ENCODE measurements at regions not wholly inside any gene's neighbourhood (a gene's known extent, or its start where the extent isn't known, plus 50 kb on each side); places are given as distances from the start of the nearest gene placed in this dataset.

- DNase-seq (ENCODE audit: low spot score) = no peak
Measured at GRCh38 chr2:16051841-16052564, 111.7 kb downstream of the MYCN start.

- no peak for DNase-seq (ENCODE audit: low spot score)
Measured at GRCh38 chr2:16050908-16051489, 110.6 kb downstream of the MYCN start.

GRCh38 chr2:16050261-16050907, 110.0 kb downstream of the MYCN start:
- DNase-seq (ENCODE audit: low spot score) = no peak

- DNase-seq (ENCODE audit: low spot score) = no peak
Measured at GRCh38 chr2:16049406-16049805, 109.1 kb downstream of the MYCN start.

- no peak for DNase-seq (ENCODE audit: low spot score)
Measured at GRCh38 chr2:16048466-16048865, 108.1 kb downstream of the MYCN start.

- no peak for DNase-seq (ENCODE audit: low spot score)
Measured at GRCh38 chr2:16047701-16048100, 107.4 kb downstream of the MYCN start.

- no peak for DNase-seq (ENCODE audit: low spot score)
Measured at GRCh38 chr2:16046649-16047048, 106.3 kb downstream of the MYCN start.

- no peak for DNase-seq (ENCODE audit: low spot score)
Measured at GRCh38 chr2:16045653-16046352, 105.5 kb downstream of the MYCN start.

- no peak for DNase-seq (ENCODE audit: low spot score)
Measured at GRCh38 chr2:16044946-16045456, 104.7 kb downstream of the MYCN start.

GRCh38 chr2:16043627-16044026, 103.3 kb downstream of the MYCN start:
- no peak for DNase-seq (ENCODE audit: low spot score)

- DNase-seq (ENCODE audit: low spot score) = no peak
Measured at GRCh38 chr2:16043192-16043591, 102.8 kb downstream of the MYCN start.

GRCh38 chr2:16042201-16042700, 101.9 kb downstream of the MYCN start:
- DNase-seq (ENCODE audit: low spot score) = no peak

- DNase-seq (ENCODE audit: low spot score) = no peak
Measured at GRCh38 chr2:16040271-16041010, 100.1 kb downstream of the MYCN start.

- no peak for DNase-seq (ENCODE audit: low spot score)
Measured at GRCh38 chr2:16039823-16040222, 99.5 kb downstream of the MYCN start.

GRCh38 chr2:16039055-16039454, 98.7 kb downstream of the MYCN start:
- no peak for DNase-seq (ENCODE audit: low spot score)

GRCh38 chr2:16038621-16039020, 98.3 kb downstream of the MYCN start:
- no peak for DNase-seq (ENCODE audit: low spot score)

- no peak for DNase-seq (ENCODE audit: low spot score)
Measured at GRCh38 chr2:16037808-16038457, 97.6 kb downstream of the MYCN start.

- no peak for DNase-seq (ENCODE audit: low spot score)
Measured at GRCh38 chr2:16036951-16037350, 96.6 kb downstream of the MYCN start.

- no peak for DNase-seq (ENCODE audit: low spot score)
Measured at GRCh38 chr2:16035747-16036745, 95.7 kb downstream of the MYCN start.

Measured in NAMALWA (cell line).